ENCODE measurements at regions not wholly inside any gene's neighbourhood (a gene's known extent, or its start where the extent isn't known, plus 50 kb on each side); places are given as distances from the start of the nearest gene placed in this dataset.
A peak's percentile ranks its signal among the peaks of the same experiment; 100 is the strongest.

DNA sequence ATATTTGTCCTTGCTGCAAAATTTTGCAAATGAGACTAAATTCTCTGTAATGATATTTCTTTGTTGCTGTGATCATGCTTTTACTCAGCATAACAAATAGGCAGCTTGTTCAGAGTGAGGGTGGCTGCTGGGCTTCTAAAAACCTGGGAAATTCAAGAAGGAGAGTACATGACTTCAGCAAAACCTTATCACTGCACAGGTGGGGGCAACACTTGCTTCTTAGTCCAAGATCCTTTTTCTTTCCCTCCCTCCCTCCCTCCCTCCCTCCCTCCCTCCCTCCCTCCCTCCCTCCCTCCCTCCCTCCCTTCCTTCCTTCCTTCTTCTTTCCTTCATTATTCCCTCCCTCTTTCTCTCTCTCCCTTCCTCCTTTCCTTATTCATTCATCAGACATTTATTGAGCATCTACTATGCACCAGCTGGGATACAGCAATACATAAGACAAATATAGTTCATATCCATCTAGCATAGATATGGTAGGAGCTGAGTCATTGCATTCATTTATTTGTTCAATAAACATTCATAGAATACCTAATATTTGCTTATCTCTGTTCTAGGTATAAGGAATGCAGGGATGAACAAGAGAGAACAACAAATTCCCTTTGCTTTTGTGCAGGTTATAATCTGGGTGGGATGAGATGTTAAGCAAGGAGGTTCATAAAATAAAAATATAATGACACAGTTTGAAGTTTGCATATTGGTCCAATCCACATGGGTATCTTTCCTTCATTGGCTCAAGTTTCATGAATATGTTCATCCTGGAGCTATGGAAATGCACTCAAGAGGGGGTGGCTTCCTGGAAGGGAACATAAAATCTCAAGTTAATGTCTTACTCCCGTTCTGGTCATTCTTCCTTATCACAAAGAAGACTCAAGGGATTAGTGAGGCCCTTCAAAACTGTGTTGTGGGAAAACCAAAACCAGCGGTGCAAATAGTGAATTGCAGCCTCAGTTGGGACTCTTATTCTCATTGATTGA, 210.7 kb downstream of the PDCD6IP start:
- TF ChIP-seq, protein P1, sequence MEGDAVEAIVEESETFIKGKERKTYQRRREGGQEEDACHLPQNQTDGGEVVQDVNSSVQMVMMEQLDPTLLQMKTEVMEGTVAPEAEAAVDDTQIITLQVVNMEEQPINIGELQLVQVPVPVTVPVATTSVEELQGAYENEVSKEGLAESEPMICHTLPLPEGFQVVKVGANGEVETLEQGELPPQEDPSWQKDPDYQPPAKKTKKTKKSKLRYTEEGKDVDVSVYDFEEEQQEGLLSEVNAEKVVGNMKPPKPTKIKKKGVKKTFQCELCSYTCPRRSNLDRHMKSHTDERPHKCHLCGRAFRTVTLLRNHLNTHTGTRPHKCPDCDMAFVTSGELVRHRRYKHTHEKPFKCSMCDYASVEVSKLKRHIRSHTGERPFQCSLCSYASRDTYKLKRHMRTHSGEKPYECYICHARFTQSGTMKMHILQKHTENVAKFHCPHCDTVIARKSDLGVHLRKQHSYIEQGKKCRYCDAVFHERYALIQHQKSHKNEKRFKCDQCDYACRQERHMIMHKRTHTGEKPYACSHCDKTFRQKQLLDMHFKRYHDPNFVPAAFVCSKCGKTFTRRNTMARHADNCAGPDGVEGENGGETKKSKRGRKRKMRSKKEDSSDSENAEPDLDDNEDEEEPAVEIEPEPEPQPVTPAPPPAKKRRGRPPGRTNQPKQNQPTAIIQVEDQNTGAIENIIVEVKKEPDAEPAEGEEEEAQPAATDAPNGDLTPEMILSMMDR (IDR thresholded peaks at IDR 0.05; ENCODE audit: unreplicated experiment): no peak
- no TSS peak for BruUV-seq (replicated peaks)
- peaks cover 15% of the 10 kb centered on the region for H3K4me1 Mint-ChIP-seq (ENCODE audit: insufficient read depth, unreplicated experiment)
- POLR2A ChIA-PET: no interaction called here
- H3K27ac Mint-ChIP-seq (ENCODE audit: low read depth, unreplicated experiment): no peak overlapping the region
- intact Hi-C loops (cut with micrococcal nuclease): no loop called here
- CTCF ChIA-PET: interaction anchor here (0.7 to 2.3 kb wide), 3 partner anchors 24 to 251 kb away, joined by 3 to 5 read pairs (median 3); no protein-coding TSS in a partner anchor
- H3K9me3 Mint-ChIP-seq (ENCODE audit: unreplicated experiment): no peaks in the 10 kb centered on the region
- H3K27me3 Mint-ChIP-seq (ENCODE audit: insufficient read depth, unreplicated experiment): peaks cover 18% of the 10 kb centered on the region
- H3K36me3 Mint-ChIP-seq (ENCODE audit: insufficient read depth, unreplicated experiment): no peaks in the 10 kb centered on the region
- DNase-seq (ENCODE audit: unreplicated experiment): no peak
- H3K4me3 Mint-ChIP-seq (ENCODE audit: unreplicated experiment): no peak overlapping the region

DNA sequence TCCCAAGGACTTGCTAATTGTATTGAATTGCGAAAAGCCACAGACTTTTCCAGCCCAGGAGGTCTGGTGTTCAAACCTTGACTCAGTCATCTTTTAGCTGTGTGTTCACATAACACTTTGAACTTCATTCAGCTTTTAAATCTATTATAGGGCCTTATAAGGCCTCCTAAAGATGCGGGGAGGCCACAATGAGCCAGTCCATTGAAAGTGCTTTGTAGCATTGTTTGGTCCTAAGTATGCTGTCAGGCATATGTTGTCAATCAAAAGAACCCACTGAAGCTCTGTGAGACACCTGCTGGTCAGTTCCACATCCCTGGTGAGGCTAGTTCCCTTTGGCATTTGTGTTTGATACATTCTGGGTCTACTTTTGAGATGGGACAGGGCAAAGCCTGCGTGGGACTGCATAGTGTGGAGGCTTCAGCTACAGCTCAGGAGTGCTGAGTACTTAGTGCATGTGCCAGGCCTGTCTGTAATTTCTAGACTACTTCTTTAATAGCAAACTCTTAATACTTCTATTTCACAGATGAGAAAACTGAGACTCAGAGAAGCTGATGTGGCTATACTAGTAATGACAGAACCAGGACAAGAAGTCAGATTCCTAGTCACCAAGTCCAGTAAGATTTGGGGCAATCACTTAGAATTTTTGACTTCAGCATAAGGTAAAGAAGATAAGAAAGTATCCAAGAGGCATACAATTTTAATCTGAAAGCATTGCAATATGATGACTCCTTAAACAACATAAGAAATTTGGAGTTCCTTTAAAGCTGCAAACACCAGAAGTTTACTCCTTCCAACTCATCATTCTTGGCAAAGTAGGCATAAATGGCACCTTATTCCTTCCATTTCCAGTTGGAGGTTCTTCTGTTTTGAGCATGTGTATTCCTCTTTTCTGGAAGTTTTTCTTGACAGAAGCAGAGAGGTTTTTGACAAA, 213.0 kb downstream of the PDCD6IP start:
- BruUV-seq (replicated peaks): no TSS peak
- CTCF ChIA-PET: interaction anchor here (0.5 to 1.6 kb wide), 8 partner anchors 9 to 1897 kb away, joined by 3 to 5 read pairs (median 4); no protein-coding TSS in a partner anchor
- H3K27ac Mint-ChIP-seq (ENCODE audit: low read depth, unreplicated experiment): peak overlapping the region; percentile 76
- DNase-seq (ENCODE audit: unreplicated experiment): peak; percentile 14
- no peaks in the 10 kb centered on the region for H3K9me3 Mint-ChIP-seq (ENCODE audit: unreplicated experiment)
- peaks cover 15% of the 10 kb centered on the region for H3K4me1 Mint-ChIP-seq (ENCODE audit: insufficient read depth, unreplicated experiment)
- intact Hi-C loops (cut with micrococcal nuclease): no loop called here
- H3K4me3 Mint-ChIP-seq (ENCODE audit: unreplicated experiment): no peak overlapping the region
- H3K36me3 Mint-ChIP-seq (ENCODE audit: insufficient read depth, unreplicated experiment): no peaks in the 10 kb centered on the region
- POLR2A ChIA-PET: interaction anchor here (0.6 kb wide), 1 partner anchor 935 kb away, joined by 3 read pairs; no protein-coding TSS in a partner anchor
- TF ChIP-seq, protein P1 (IDR thresholded peaks at IDR 0.05; ENCODE audit: unreplicated experiment): no peak
- H3K27me3 Mint-ChIP-seq (ENCODE audit: insufficient read depth, unreplicated experiment): no peaks in the 10 kb centered on the region

DNA sequence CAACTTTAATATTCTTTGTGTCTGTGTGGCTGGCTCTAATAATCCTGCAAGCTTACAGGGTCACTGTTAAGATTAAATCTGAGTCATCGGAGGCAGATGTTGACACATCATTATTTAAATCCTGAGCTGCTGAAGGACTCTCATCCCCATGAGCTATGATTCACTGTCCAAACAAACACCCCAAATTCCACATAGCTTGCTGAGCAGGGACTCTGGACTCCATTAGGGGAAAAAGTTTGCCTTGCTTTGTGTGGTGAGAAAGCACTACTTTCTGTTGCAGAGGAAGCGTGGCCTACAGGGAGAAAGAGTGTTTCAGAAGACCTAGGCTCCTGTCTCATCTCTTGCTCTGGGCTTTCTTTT, 213.7 kb downstream of the PDCD6IP start:
- Mint-ChIP-seq H3K9me3 (ENCODE audit: unreplicated experiment) (no peaks in the 10 kb centered on the region), H3K4me1 (ENCODE audit: insufficient read depth, unreplicated experiment) (peaks cover 15% of the 10 kb centered on the region), H3K27me3 (ENCODE audit: insufficient read depth, unreplicated experiment) (no peaks in the 10 kb centered on the region), H3K27ac (ENCODE audit: low read depth, unreplicated experiment) (peak overlapping the region; percentile 76), H3K4me3 (ENCODE audit: unreplicated experiment) (no peak overlapping the region), H3K36me3 (ENCODE audit: insufficient read depth, unreplicated experiment) (no peaks in the 10 kb centered on the region)
- intact Hi-C loops (cut with micrococcal nuclease): no loop called here
- peak; percentile 95 for DNase-seq (ENCODE audit: unreplicated experiment)
- no TSS peak for BruUV-seq (replicated peaks)
- CTCF ChIA-PET: interaction anchor here (0.8 to 1.6 kb wide), 4 partner anchors 8 to 128 kb away, joined by 4 to 5 read pairs (median 4); no protein-coding TSS in a partner anchor
- POLR2A ChIA-PET: interaction anchor here (0.6 kb wide), 1 partner anchor 543 kb away, joined by 4 read pairs; no protein-coding TSS in a partner anchor
- TF ChIP-seq, protein P1 (IDR thresholded peaks at IDR 0.05; ENCODE audit: unreplicated experiment): no peak
